Nephron (organoid): ENCODE measurements at regions not wholly inside any gene's neighbourhood (a gene's known extent, or its start where the extent isn't known, plus 50 kb on each side); places are given as distances from the start of the nearest gene placed in this dataset.

Source experiments
- H3K27ac Mint-ChIP-seq, 3 experiments: 2 replicates each; pipeline ENCODE4 v1.8.0; 2020; ENCODE audit warnings: mixed read lengths in 3 of 3, mild to moderate bottlenecking in 2 of 3, moderate library complexity in 1 of 3
- H3K27me3 Mint-ChIP-seq: 2 replicates; pipeline ENCODE4 v1.8.0; 2021; ENCODE audit warnings: low read depth, mild to moderate bottlenecking, moderate library complexity, mixed read lengths
- H3K36me3 Mint-ChIP-seq: 2 replicates; pipeline ENCODE4 v1.8.0; 2020; ENCODE audit warnings: low read depth, mixed read lengths
- H3K4me1 Mint-ChIP-seq: 2 replicates; pipeline ENCODE4 v1.8.0; 2020; ENCODE audit warnings: mixed read lengths
- H3K4me3 Mint-ChIP-seq, 3 experiments: 2 replicates each; pipeline ENCODE4 v1.8.0; 2020; ENCODE audit warnings: mild to moderate bottlenecking in 3 of 3, mixed read lengths in 3 of 3, moderate library complexity in 2 of 3
- H3K9me3 Mint-ChIP-seq: 2 replicates; pipeline ENCODE4 v1.8.0; 2020; ENCODE audit warnings: mixed read lengths
- TF ChIP-seq, protein P1 (sequence below), 3 experiments: fragments of 200-600 bp; sonication (generic); IDR thresholded peaks; one replicate each; pipeline ENCODE4 v1.5.0; 2021; ENCODE audit warnings: antibody characterized with exemption in 3 of 3; ENCODE audit not compliant: unreplicated experiment in 3 of 3

DNA sequence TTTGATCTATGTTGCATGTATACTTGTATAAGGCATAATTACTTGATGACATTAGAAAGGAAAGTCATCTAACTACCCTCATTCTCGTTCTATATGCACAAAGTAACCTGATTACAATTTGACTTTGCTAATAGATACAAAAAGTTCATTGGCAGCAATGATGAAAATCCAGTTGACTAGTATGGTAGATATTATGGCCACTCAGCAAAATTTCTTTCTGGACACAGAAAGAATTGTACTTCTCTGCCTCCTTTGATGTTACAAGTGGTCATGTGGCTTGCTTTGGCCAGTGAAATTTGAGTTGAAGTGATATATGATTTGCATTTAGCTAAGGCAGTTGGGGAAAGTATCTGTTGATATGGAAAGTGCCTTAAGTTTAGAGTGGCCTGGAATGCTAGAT is 723.7 kb upstream of the ARRDC3 start:
- Mint-ChIP-seq H3K4me3 (no peak overlapping the region), H3K4me1 (no peaks in the 10 kb centered on the region), H3K27ac (no peak overlapping the region), H3K9me3 (no peaks in the 10 kb centered on the region), H3K27me3 (no peaks in the 10 kb centered on the region), H3K36me3 (no peaks in the 10 kb centered on the region)
- TF ChIP-seq, protein P1, sequence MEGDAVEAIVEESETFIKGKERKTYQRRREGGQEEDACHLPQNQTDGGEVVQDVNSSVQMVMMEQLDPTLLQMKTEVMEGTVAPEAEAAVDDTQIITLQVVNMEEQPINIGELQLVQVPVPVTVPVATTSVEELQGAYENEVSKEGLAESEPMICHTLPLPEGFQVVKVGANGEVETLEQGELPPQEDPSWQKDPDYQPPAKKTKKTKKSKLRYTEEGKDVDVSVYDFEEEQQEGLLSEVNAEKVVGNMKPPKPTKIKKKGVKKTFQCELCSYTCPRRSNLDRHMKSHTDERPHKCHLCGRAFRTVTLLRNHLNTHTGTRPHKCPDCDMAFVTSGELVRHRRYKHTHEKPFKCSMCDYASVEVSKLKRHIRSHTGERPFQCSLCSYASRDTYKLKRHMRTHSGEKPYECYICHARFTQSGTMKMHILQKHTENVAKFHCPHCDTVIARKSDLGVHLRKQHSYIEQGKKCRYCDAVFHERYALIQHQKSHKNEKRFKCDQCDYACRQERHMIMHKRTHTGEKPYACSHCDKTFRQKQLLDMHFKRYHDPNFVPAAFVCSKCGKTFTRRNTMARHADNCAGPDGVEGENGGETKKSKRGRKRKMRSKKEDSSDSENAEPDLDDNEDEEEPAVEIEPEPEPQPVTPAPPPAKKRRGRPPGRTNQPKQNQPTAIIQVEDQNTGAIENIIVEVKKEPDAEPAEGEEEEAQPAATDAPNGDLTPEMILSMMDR (IDR thresholded peaks at IDR 0.05; ENCODE audit: unreplicated experiment in 3 of 3), result no peak

DNA sequence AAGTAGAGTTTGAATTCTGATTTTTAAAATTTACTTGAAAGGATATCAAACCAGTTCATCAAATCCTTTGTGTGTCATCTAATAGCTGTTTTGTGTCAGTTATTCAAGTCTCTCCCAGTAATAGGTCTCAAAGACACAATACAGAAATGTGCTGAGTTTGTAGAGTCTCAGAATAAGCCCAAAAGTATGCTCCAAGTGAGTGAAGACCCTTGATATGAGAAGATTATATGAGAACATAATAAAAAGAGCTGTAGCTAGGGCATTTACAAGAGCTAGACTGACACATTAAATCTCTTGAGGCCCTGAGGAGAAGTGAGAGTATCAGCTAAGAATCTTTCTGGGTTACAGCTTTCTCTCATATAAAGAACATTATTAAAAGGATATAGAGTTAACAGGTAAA is 721.0 kb upstream of the ARRDC3 start:
- no peaks in the 10 kb centered on the region for H3K9me3 Mint-ChIP-seq
- no peak overlapping the region for H3K27ac Mint-ChIP-seq
- TF ChIP-seq, protein P1 (IDR thresholded peaks at IDR 0.05; ENCODE audit: unreplicated experiment in 3 of 3), result no peak
- H3K36me3 Mint-ChIP-seq, result no peaks in the 10 kb centered on the region
- H3K27me3 Mint-ChIP-seq, result no peaks in the 10 kb centered on the region
- H3K4me1 Mint-ChIP-seq, result no peaks in the 10 kb centered on the region
- H3K4me3 Mint-ChIP-seq, result no peak overlapping the region

DNA sequence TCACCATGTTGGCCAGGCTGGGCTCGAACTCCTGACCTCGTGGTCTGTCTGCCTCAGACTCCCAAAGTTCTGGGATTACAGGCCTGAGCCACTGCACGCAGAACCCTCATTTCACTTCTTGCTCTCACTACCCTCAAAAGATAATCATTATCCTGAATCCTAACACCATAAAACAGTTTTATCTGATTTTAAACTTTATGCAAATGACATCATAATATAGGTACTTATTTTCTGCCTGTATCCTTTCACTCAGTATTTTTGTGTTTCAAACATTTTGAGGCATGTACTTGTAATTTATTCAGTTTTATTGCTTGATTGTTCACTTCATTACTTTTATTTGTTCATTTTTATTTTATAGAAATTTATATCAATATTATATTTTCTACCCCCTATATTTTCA is 719.2 kb upstream of the ARRDC3 start:
- TF ChIP-seq, protein P1 (IDR thresholded peaks at IDR 0.05; ENCODE audit: unreplicated experiment in 3 of 3), result no peak
- Mint-ChIP-seq H3K27ac (no peak overlapping the region), H3K4me3 (no peak overlapping the region), H3K36me3 (no peaks in the 10 kb centered on the region), H3K27me3 (no peaks in the 10 kb centered on the region), H3K4me1 (no peaks in the 10 kb centered on the region), H3K9me3 (no peaks in the 10 kb centered on the region)

DNA sequence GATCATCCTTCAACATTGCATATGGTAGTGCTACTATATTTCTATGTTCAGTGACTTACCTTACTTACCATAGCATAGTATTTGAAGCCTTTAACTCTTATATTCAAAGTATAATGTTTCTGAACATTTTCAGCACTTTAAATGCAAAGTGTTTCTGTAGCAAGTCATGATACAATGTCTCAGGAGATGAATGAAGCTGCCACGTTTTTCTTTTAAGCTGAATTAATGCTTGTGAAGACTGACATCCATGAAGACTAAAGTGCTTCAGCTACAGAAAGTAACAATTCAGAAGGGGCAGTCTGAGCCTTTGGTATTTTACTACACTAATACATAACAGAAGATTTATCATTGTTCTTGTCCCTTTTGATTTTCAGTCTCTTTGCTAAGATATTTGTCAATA is 709.1 kb upstream of the ARRDC3 start:
- Mint-ChIP-seq H3K4me1 (no peaks in the 10 kb centered on the region), H3K27me3 (no peaks in the 10 kb centered on the region), H3K4me3 (no peak overlapping the region), H3K9me3 (no peaks in the 10 kb centered on the region), H3K27ac (no peak overlapping the region), H3K36me3 (no peaks in the 10 kb centered on the region)
- TF ChIP-seq, protein P1 (IDR thresholded peaks at IDR 0.05; ENCODE audit: unreplicated experiment in 3 of 3), result no peak

DNA sequence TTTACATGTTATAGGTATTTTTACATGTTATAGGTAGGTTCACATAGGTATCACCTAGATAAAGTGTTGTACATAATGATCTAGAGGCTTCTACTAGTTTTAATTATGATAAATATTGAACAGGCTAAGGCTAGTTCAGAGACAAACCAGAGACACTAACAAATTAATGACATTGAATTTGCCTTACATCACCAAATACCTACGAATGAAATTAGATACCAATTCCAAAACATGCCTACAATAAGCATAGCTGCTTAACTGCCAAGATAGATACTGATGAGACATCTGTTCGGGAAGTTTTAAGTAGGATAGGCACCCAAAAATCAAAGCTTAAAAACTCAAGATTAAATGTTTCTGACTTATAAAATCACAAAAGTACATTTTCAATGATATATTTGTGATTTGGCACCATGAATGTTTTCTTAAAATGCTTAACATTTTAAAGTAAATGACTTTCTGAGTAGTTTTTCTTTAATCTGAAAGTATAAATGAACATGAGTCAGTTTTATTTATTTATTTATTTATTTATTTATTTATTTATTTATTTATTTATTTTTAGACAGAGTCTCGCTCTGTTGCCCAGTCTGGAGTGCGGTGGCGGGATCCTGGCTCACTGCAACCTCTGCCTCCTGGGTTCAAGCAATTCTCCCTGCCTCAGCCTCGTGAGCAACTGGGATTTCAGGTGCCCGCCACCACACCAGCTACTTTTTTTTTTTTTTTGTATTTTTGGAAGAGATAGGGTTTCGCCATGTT is 703.1 kb upstream of the ARRDC3 start:
- H3K36me3 Mint-ChIP-seq, result no peaks in the 10 kb centered on the region
- H3K4me3 Mint-ChIP-seq, result no peak overlapping the region

More for the DNA sequence above, 703.1 kb upstream of the ARRDC3 start:
- TF ChIP-seq, protein P1 (IDR thresholded peaks at IDR 0.05; ENCODE audit: unreplicated experiment in 3 of 3), result no peak
- Mint-ChIP-seq H3K9me3 (no peaks in the 10 kb centered on the region), H3K4me1 (no peaks in the 10 kb centered on the region), H3K27ac (no peak overlapping the region), H3K27me3 (no peaks in the 10 kb centered on the region)
